MM.1S (cell line): ENCODE measurements at regions not wholly inside any gene's neighbourhood (a gene's known extent, or its start where the extent isn't known, plus 50 kb on each side); places are given as distances from the start of the nearest gene placed in this dataset.
"Not testable (repeated sequence)": the region's sequence is repeated elsewhere in the genome, so short reads cannot be mapped to it uniquely, and the experiment has no call there.

Source experiments
- CTCF ChIP-seq: fragments of 300-600 bp; sonication (generic); IDR thresholded peaks from 2 replicates; pipeline ENCODE4 v1.5.1; 2016; ENCODE audit warnings: antibody characterized with exemption, low read length, mixed read lengths
- EZH2 ChIP-seq: fragments of 300-600 bp; sonication (generic); optimal IDR thresholded peaks from 2 replicates; pipeline ENCODE3; 2017; ENCODE audit warnings: low read depth, mild to moderate bottlenecking, antibody characterized with exemption, low read length, mixed read lengths
- EZH2phosphoT487 ChIP-seq: fragments of 300-600 bp; sonication (generic); IDR thresholded peaks from 2 replicates; pipeline ENCODE4 v1.6.1; 2018; ENCODE audit warnings: antibody characterized with exemption, low read length

- not testable (repeated sequence) for TF ChIP-seq CTCF, EZH2, EZH2phosphoT487
Measured at GRCh38 chr16:88129133-88129532, 177.9 kb downstream of the BANP start.
